GM21717 (cell line): ENCODE measurements at regions not wholly inside any gene's neighbourhood (a gene's known extent, or its start where the extent isn't known, plus 50 kb on each side); places are given as distances from the start of the nearest gene placed in this dataset.
"Not testable (repeated sequence)": the region's sequence is repeated elsewhere in the genome, so short reads cannot be mapped to it uniquely, and the experiment has no call there.

ENCODE experiments used
- ATAC-seq: cut with Tn5 transposase; IDR thresholded peaks from one replicate; pipeline ENCODE4 v1.9.1; 2021; ENCODE audit warnings: mild to moderate bottlenecking, moderate library complexity; ENCODE audit not compliant: unreplicated experiment

- ATAC-seq = no peak
Observed at GRCh38 chr4:126986005-126986404, 646.8 kb upstream of the INTU start.

GRCh38 chr4:126986828-126987227, 645.9 kb upstream of the INTU start:
- no peak for ATAC-seq

- ATAC-seq = no peak
Observed at GRCh38 chr4:126991965-126992364, 640.8 kb upstream of the INTU start.

- ATAC-seq = no peak
Observed at GRCh38 chr4:126992910-126993309, 639.8 kb upstream of the INTU start.

GRCh38 chr4:126993351-126993750, 639.4 kb upstream of the INTU start:
- ATAC-seq = no peak

- no peak for ATAC-seq
Observed at GRCh38 chr4:126995235-126995634, 637.5 kb upstream of the INTU start.

GRCh38 chr4:127000110-127000509, 632.6 kb upstream of the INTU start:
- ATAC-seq = no peak

- no peak for ATAC-seq
Observed at GRCh38 chr4:127000846-127001245, 631.9 kb upstream of the INTU start.

GRCh38 chr4:127001933-127002332, 630.8 kb upstream of the INTU start:
- ATAC-seq = no peak

GRCh38 chr4:127006446-127006877, 626.3 kb upstream of the INTU start:
- ATAC-seq = no peak

GRCh38 chr4:127007305-127007704, 625.5 kb upstream of the INTU start:
- no peak for ATAC-seq

- no peak for ATAC-seq
Observed at GRCh38 chr4:127012549-127012948, 620.2 kb upstream of the INTU start.

GRCh38 chr4:127015667-127016117, 617.1 kb upstream of the INTU start:
- no peak for ATAC-seq

GRCh38 chr4:127018381-127018780, 614.4 kb upstream of the INTU start:
- no peak for ATAC-seq

- ATAC-seq = not testable (repeated sequence)
Observed at GRCh38 chr4:127020831-127021230, 611.9 kb upstream of the INTU start.

GRCh38 chr4:127036296-127036695, 596.5 kb upstream of the INTU start:
- no peak for ATAC-seq

GRCh38 chr4:127045861-127046260, 586.9 kb upstream of the INTU start:
- no peak for ATAC-seq

- ATAC-seq = no peak
Observed at GRCh38 chr4:127047930-127048329, 584.8 kb upstream of the INTU start.

- ATAC-seq = no peak
Observed at GRCh38 chr4:127048376-127049044, 584.2 kb upstream of the INTU start.

- no peak for ATAC-seq
Observed at GRCh38 chr4:127049526-127049925, 583.2 kb upstream of the INTU start.

GRCh38 chr4:127052742-127053141, 580.0 kb upstream of the INTU start:
- ATAC-seq = no peak

- ATAC-seq = no peak
Observed at GRCh38 chr4:127055357-127055756, 577.4 kb upstream of the INTU start.

- ATAC-seq = no peak
Observed at GRCh38 chr4:127069675-127070074, 563.1 kb upstream of the INTU start.
